ENCODE measurements at regions not wholly inside any gene's neighbourhood (a gene's known extent, or its start where the extent isn't known, plus 50 kb on each side); places are given as distances from the start of the nearest gene placed in this dataset.
"Not testable (repeated sequence)": the region's sequence is repeated elsewhere in the genome, so short reads cannot be mapped to it uniquely, and the experiment has no call there.

GRCh38 chr1:147391114-147391513 is 148.6 kb downstream of the CHD1L start:
- H3K27me3 ChIP-seq (ENCODE audit: control insufficient read depth in 4 of 4, insufficient read depth in 4 of 4, low read length in 3 of 4), result no peaks in the 10 kb centered on the region
- H3K9ac ChIP-seq (ENCODE audit: low read depth in 1 of 2, low read length in 2 of 2), result no peak overlapping the region
- no peak for TF ChIP-seq CTCF (IDR thresholded peaks at IDR 0.05; ENCODE audit: low read depth, low read length, missing input control)
- no peak for TF ChIP-seq HNF4G (IDR thresholded peaks at IDR 0.05)
- no peak for TF ChIP-seq FOXA1 (IDR thresholded peaks at IDR 0.05)
- TF ChIP-seq NR2F2 (IDR thresholded peaks at IDR 0.05), result no peak
- no peaks in the 10 kb centered on the region for H3K4me1 ChIP-seq (ENCODE audit: control insufficient read depth in 4 of 4, insufficient read depth in 4 of 4, low read length in 3 of 4)
- H3K27ac ChIP-seq (ENCODE audit: low read depth in 1 of 2, low read length in 2 of 2), result no peak overlapping the region
- H3K4me3 ChIP-seq (ENCODE audit: low read depth in 1 of 3, low read length in 3 of 3), result no peak overlapping the region
- H3K9me3 ChIP-seq (ENCODE audit: control insufficient read depth in 4 of 4, low read length in 3 of 4), result no peaks in the 10 kb centered on the region
- WGBS, result 93% methylated on average over 8 of the region's 8 CpGs
- H3K36me3 ChIP-seq (ENCODE audit: control insufficient read depth in 4 of 4, insufficient read depth in 3 of 4, low read depth in 1 of 4, low read length in 3 of 4), result no peaks in the 10 kb centered on the region
- no peak for DNase-seq (ENCODE audit: low spot score)

GRCh38 chr1:147402326-147403045 is 138.8 kb upstream of the BCL9 start:
- H3K4me3 ChIP-seq (ENCODE audit: low read depth in 1 of 3, low read length in 3 of 3); H3K27ac ChIP-seq (ENCODE audit: low read depth in 1 of 2, low read length in 2 of 2); H3K9ac ChIP-seq (ENCODE audit: low read depth in 1 of 2, low read length in 2 of 2); H3K4me1 ChIP-seq (ENCODE audit: control insufficient read depth in 4 of 4, insufficient read depth in 4 of 4, low read length in 3 of 4); H3K27me3 ChIP-seq (ENCODE audit: control insufficient read depth in 4 of 4, insufficient read depth in 4 of 4, low read length in 3 of 4); H3K9me3 ChIP-seq (ENCODE audit: control insufficient read depth in 4 of 4, low read length in 3 of 4); H3K36me3 ChIP-seq (ENCODE audit: control insufficient read depth in 4 of 4, insufficient read depth in 3 of 4, low read depth in 1 of 4, low read length in 3 of 4); DNase-seq (ENCODE audit: low spot score): not testable (repeated sequence)
- 51% methylated on average over 20 of the region's 21 CpGs for WGBS
- TF ChIP-seq HNF4A (conservative IDR thresholded peaks at IDR 0.05) (peak in 1 of 2 donors; percentile 44), SP1 (IDR thresholded peaks at IDR 0.05) (peak; percentile 46), RXRA (IDR thresholded peaks at IDR 0.05) (peak; percentile 8 to 29), FOXA2 (IDR thresholded peaks at IDR 0.05) (peak; percentile 49)

GRCh38 chr1:147404344-147404743 is 137.0 kb upstream of the BCL9 start:
- not testable (repeated sequence) for H3K4me1 ChIP-seq (ENCODE audit: control insufficient read depth in 4 of 4, insufficient read depth in 4 of 4, low read length in 3 of 4); DNase-seq (ENCODE audit: low spot score); H3K36me3 ChIP-seq (ENCODE audit: control insufficient read depth in 4 of 4, insufficient read depth in 3 of 4, low read depth in 1 of 4, low read length in 3 of 4); H3K9me3 ChIP-seq (ENCODE audit: control insufficient read depth in 4 of 4, low read length in 3 of 4); H3K9ac ChIP-seq (ENCODE audit: low read depth in 1 of 2, low read length in 2 of 2); H3K27me3 ChIP-seq (ENCODE audit: control insufficient read depth in 4 of 4, insufficient read depth in 4 of 4, low read length in 3 of 4); H3K27ac ChIP-seq (ENCODE audit: low read depth in 1 of 2, low read length in 2 of 2); H3K4me3 ChIP-seq (ENCODE audit: low read depth in 1 of 3, low read length in 3 of 3)
- WGBS, result 93% methylated on average over 3 of the region's 3 CpGs

GRCh38 chr1:147409886-147410285 is 131.4 kb upstream of the BCL9 start:
- 92% methylated on average over 1 of the region's 1 CpG for WGBS
- Histone ChIP-seq H3K27ac (ENCODE audit: low read depth in 1 of 2, low read length in 2 of 2) (no peak overlapping the region), H3K9ac (ENCODE audit: low read depth in 1 of 2, low read length in 2 of 2) (no peak overlapping the region), H3K9me3 (ENCODE audit: control insufficient read depth in 4 of 4, low read length in 3 of 4) (peaks cover 0 to 7% (median 3%) of the 10 kb centered on the region in 4 donors), H3K27me3 (ENCODE audit: control insufficient read depth in 4 of 4, insufficient read depth in 4 of 4, low read length in 3 of 4) (no peaks in the 10 kb centered on the region), H3K36me3 (ENCODE audit: control insufficient read depth in 4 of 4, insufficient read depth in 3 of 4, low read depth in 1 of 4, low read length in 3 of 4) (no peaks in the 10 kb centered on the region), H3K4me3 (ENCODE audit: low read depth in 1 of 3, low read length in 3 of 3) (no peak overlapping the region), H3K4me1 (ENCODE audit: control insufficient read depth in 4 of 4, insufficient read depth in 4 of 4, low read length in 3 of 4) (peaks cover 1 to 7% (median 5%) of the 10 kb centered on the region in 4 donors)
- no peak for DNase-seq (ENCODE audit: low spot score)
- TF ChIP-seq HNF4A (conservative IDR thresholded peaks at IDR 0.05) (no peak), RXRA (IDR thresholded peaks at IDR 0.05) (no peak), EGR1 (IDR thresholded peaks at IDR 0.05; ENCODE audit: low read depth in 2 of 2) (no peak), TAF1 (conservative IDR thresholded peaks at IDR 0.05) (no peak), YY1 (IDR thresholded peaks at IDR 0.05) (no peak), FOXA1 (IDR thresholded peaks at IDR 0.05) (no peak), JUND (IDR thresholded peaks at IDR 0.05) (no peak), RAD21 (IDR thresholded peaks at IDR 0.05) (no peak), SP1 (IDR thresholded peaks at IDR 0.05) (no peak), NR2F2 (IDR thresholded peaks at IDR 0.05) (no peak), REST (IDR thresholded peaks at IDR 0.05) (no peak), FOXA2 (IDR thresholded peaks at IDR 0.05) (no peak), ATF3 (IDR thresholded peaks at IDR 0.05) (no peak), MAX (IDR thresholded peaks at IDR 0.05) (no peak), GABPA (IDR thresholded peaks at IDR 0.05 in 1 of 2, conservative IDR thresholded peaks at IDR 0.05 in 1 of 2) (no peak)
